ENCODE measurements at regions not wholly inside any gene's neighbourhood (a gene's known extent, or its start where the extent isn't known, plus 50 kb on each side); places are given as distances from the start of the nearest gene placed in this dataset.
"Not testable (repeated sequence)": the region's sequence is repeated elsewhere in the genome, so short reads cannot be mapped to it uniquely, and the experiment has no call there.

- no peak overlapping the region for H3K27ac Mint-ChIP-seq (ENCODE audit: unreplicated experiment)
- no peak overlapping the region for H3K4me3 Mint-ChIP-seq (ENCODE audit: low read depth, unreplicated experiment)
- intact Hi-C loops (cut with micrococcal nuclease; ENCODE audit: unreplicated experiment), result no loop called here
- no peak for DNase-seq
- CTCF ChIA-PET, result no interaction called here
- peaks cover 34% of the 10 kb centered on the region for H3K27me3 Mint-ChIP-seq (ENCODE audit: unreplicated experiment)
- no peaks in the 10 kb centered on the region for H3K9me3 Mint-ChIP-seq (ENCODE audit: low read depth, unreplicated experiment)
- TF ChIP-seq CTCF (IDR thresholded peaks at IDR 0.05; ENCODE audit: unreplicated experiment), result no peak
- no peaks in the 10 kb centered on the region for H3K4me1 Mint-ChIP-seq (ENCODE audit: low read depth, unreplicated experiment)
- BruUV-seq (replicated peaks), result no TSS peak
- no peaks in the 10 kb centered on the region for H3K36me3 Mint-ChIP-seq (ENCODE audit: insufficient read depth, unreplicated experiment)
Observed at GRCh38 chr6:170144571-170145271, 146.2 kb downstream of the DLL1 start.

- Mint-ChIP-seq H3K4me1 (ENCODE audit: low read depth, unreplicated experiment) (no peaks in the 10 kb centered on the region), H3K4me3 (ENCODE audit: low read depth, unreplicated experiment) (no peak overlapping the region), H3K27me3 (ENCODE audit: unreplicated experiment) (peaks cover 23% of the 10 kb centered on the region), H3K27ac (ENCODE audit: unreplicated experiment) (no peak overlapping the region), H3K9me3 (ENCODE audit: low read depth, unreplicated experiment) (peaks cover 7% of the 10 kb centered on the region), H3K36me3 (ENCODE audit: insufficient read depth, unreplicated experiment) (no peaks in the 10 kb centered on the region)
- no peak for TF ChIP-seq CTCF (IDR thresholded peaks at IDR 0.05; ENCODE audit: unreplicated experiment)
- intact Hi-C loops (cut with micrococcal nuclease; ENCODE audit: unreplicated experiment), result no loop called here
- no peak for DNase-seq
- no TSS peak for BruUV-seq (replicated peaks)
- CTCF ChIA-PET, result no interaction called here
Observed at GRCh38 chr6:170143401-170144150, 147.3 kb downstream of the DLL1 start.

GRCh38 chr6:170142559-170142958 lies 148.3 kb downstream of the DLL1 start:
- no peaks in the 10 kb centered on the region for H3K4me1 Mint-ChIP-seq (ENCODE audit: low read depth, unreplicated experiment)
- peaks cover 12% of the 10 kb centered on the region for H3K27me3 Mint-ChIP-seq (ENCODE audit: unreplicated experiment)
- TF ChIP-seq CTCF (IDR thresholded peaks at IDR 0.05; ENCODE audit: unreplicated experiment), result no peak
- CTCF ChIA-PET, result no interaction called here
- BruUV-seq (replicated peaks), result no TSS peak
- peaks cover 10% of the 10 kb centered on the region for H3K9me3 Mint-ChIP-seq (ENCODE audit: low read depth, unreplicated experiment)
- no peaks in the 10 kb centered on the region for H3K36me3 Mint-ChIP-seq (ENCODE audit: insufficient read depth, unreplicated experiment)
- no peak overlapping the region for H3K4me3 Mint-ChIP-seq (ENCODE audit: low read depth, unreplicated experiment)
- DNase-seq, result no peak
- intact Hi-C loops (cut with micrococcal nuclease; ENCODE audit: unreplicated experiment), result no loop called here
- H3K27ac Mint-ChIP-seq (ENCODE audit: unreplicated experiment), result no peak overlapping the region

- CTCF ChIA-PET; intact Hi-C loops (cut with micrococcal nuclease; ENCODE audit: unreplicated experiment); H3K4me3 Mint-ChIP-seq (ENCODE audit: low read depth, unreplicated experiment); H3K4me1 Mint-ChIP-seq (ENCODE audit: low read depth, unreplicated experiment); H3K27ac Mint-ChIP-seq (ENCODE audit: unreplicated experiment); BruUV-seq (replicated peaks); H3K9me3 Mint-ChIP-seq (ENCODE audit: low read depth, unreplicated experiment); DNase-seq; H3K36me3 Mint-ChIP-seq (ENCODE audit: insufficient read depth, unreplicated experiment); H3K27me3 Mint-ChIP-seq (ENCODE audit: unreplicated experiment): not testable (repeated sequence)
Observed at GRCh38 chr6:170141061-170141460, 149.8 kb downstream of the DLL1 start.

GRCh38 chr6:170140129-170140528 lies 150.7 kb downstream of the DLL1 start:
- CTCF ChIA-PET, result no interaction called here
- TF ChIP-seq CTCF (IDR thresholded peaks at IDR 0.05; ENCODE audit: unreplicated experiment), result no peak
- DNase-seq, result no peak
- peaks cover 10% of the 10 kb centered on the region for H3K9me3 Mint-ChIP-seq (ENCODE audit: low read depth, unreplicated experiment)
- intact Hi-C loops (cut with micrococcal nuclease; ENCODE audit: unreplicated experiment), result no loop called here
- H3K4me3 Mint-ChIP-seq (ENCODE audit: low read depth, unreplicated experiment), result no peak overlapping the region
- H3K27ac Mint-ChIP-seq (ENCODE audit: unreplicated experiment), result no peak overlapping the region
- H3K27me3 Mint-ChIP-seq (ENCODE audit: unreplicated experiment), result no peaks in the 10 kb centered on the region
- H3K4me1 Mint-ChIP-seq (ENCODE audit: low read depth, unreplicated experiment), result no peaks in the 10 kb centered on the region
- no peaks in the 10 kb centered on the region for H3K36me3 Mint-ChIP-seq (ENCODE audit: insufficient read depth, unreplicated experiment)
- BruUV-seq (replicated peaks), result no TSS peak
